NCI-H345 (cell line): ENCODE measurements at regions not wholly inside any gene's neighbourhood (a gene's known extent, or its start where the extent isn't known, plus 50 kb on each side); places are given as distances from the start of the nearest gene placed in this dataset.

Experiments
- DNase-seq: peaks from one replicate; lab custom pipeline; 2025; lab: John Stamatoyannopoulos, UW

DNA sequence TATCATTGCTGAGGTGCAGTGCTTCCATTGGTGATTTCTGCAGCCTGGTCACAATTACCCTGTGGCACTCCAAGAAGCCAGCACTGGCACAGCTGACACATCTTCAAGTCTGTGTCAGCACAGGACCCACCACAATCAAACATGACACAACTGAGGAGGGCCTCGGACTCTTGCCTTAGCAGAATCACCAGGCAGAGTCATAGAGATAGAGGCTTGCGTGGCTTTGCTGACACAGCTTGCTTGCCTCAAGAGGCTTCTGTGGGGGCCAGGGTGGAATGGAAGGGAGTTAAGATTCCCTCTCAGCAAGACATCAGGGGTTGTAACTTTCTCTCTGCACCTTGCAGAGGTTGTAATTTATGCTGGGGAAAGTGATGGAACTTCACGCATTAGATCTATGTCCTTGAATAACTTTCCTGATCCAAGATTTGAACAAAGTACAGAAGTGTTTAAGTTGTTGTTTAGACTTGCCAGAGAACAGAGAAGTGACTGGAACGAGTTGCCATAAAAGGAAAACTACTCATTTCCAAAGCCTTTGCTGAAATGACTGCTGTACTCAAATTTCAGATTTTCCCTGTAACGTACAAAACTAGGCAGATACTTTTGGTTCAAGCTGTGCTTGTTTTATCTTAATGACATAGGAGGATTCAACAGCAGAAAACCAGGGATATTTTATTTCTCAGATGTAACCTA is 170.7 kb downstream of the DIPK2A start:
- DNase-seq: no peak

DNA sequence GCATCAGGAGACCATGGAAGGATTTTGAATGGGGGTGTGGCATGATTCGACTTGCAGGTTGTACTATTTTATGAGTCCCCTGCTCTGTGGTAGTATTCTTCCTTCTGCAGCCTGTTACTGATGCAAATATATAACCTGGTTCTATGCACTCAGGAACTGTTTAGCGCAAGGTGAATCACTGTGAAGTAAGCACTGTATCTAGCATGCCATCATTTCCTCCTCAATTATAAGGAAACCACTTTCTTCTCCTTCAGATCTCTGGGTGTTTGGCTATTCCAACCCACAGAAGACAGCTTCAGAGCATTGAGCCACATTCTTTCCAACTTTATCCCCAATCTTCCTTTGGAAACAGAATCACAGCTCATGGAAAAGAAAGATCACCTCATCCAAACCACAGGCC is 176.7 kb downstream of the DIPK2A start:
- DNase-seq: no peak

- DNase-seq: no peak
Measured at GRCh38 chr3:144151983-144152382, 180.4 kb downstream of the DIPK2A start.

- no peak for DNase-seq
Measured at GRCh38 chr3:144160627-144161026, 189.0 kb downstream of the DIPK2A start.

GRCh38 chr3:144162042-144162441 is 190.4 kb downstream of the DIPK2A start:
- DNase-seq: peak; percentile 22

- no peak for DNase-seq
Measured at GRCh38 chr3:144164352-144164751, 192.7 kb downstream of the DIPK2A start.

DNA sequence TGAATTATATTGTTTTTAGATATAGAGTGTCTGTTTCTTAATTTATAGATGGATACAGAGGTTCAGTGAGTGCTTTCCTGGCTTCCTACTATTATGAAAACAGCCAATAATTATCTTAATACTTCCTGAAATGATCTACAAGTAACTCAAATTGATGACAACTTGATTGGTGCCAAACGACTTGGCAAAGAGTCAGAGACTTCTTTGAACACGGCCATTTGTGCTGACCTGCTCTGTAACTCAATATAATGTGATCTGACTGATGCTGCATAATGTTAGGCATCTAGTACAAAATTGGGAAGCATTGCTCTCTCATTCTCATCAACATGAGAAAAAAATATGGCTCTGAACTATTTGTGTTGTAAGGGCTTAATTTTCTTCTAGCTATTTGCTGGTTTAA is 193.9 kb downstream of the DIPK2A start:
- no peak for DNase-seq

DNA sequence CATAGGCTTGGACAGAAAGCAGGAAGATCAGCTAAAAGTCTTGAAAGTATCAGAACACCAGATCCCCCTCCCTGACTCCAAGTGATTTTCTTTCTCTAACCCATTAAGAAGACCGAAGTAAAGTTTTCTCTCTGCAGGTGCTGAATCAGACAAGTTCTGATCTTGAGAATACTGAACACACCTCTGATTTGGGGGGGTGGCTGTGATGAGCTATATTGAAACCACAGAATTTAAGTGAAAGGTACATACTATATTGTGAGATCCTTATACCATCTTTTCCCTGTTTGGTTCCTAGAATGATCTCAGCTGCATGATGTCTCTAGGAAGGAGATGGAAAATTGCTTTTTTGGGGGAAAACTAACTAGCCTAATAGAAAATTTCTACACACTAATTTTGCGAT is 196.0 kb downstream of the DIPK2A start:
- DNase-seq: no peak

DNA sequence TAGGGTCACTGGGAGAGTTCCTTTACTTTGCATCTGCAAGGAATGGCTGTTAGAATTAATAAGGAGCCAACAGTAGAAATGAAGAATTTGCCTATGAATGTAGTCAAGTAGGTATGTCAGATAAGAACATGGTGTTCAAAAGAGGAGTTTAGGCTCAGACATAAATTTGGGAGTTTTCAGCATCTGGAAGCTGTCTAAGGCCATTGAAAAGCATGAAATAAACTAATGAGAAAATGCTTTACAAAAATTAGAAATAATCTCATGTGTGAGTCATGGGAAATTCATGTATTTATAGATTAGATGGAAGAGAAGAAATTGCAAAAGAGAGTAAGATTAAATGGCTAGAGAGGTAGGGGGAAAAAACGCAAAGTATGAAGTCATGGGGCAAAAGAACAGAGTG is 201.9 kb downstream of the DIPK2A start:
- no peak for DNase-seq

DNA sequence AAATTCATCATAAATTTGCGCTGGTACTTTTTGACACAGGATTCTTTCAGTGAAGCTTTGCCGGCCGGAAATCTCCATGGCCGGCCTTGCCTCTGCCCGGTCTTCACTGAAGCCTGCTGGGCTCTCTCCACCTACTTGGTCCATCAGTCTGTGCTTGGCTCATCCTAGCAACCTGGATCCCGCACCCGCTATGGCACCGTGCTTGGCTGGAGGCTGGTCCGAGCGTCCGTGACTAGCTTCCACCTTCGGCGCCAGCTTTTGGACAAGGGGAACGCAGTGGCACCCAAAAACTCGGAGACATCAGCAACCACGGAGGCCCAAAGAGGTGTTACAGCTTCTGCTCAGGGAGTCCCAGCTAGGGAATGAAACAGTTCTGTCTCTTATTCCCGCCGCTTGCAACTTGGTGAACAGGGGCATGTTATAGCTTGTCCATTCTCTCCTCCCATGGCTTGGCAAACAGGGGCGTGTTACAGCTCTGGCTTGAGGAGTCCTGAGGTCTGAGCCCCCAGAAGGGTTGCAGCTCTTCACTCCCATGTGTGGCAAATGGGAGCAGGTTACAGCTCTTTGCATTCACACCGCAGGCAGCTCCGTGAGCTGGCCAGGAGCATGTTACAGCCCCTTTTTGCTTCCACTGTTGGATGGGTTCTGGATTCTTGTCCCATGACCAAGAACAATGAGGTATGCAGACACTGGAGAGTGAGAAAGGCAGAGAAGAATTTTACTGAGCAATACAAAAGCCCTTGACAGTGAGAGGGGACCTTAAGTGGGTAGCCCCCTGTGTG is 204.2 kb downstream of the DIPK2A start:
- DNase-seq: no peak

- DNase-seq: no peak
Measured at GRCh38 chr3:144177649-144178048, 206.0 kb downstream of the DIPK2A start.

DNA sequence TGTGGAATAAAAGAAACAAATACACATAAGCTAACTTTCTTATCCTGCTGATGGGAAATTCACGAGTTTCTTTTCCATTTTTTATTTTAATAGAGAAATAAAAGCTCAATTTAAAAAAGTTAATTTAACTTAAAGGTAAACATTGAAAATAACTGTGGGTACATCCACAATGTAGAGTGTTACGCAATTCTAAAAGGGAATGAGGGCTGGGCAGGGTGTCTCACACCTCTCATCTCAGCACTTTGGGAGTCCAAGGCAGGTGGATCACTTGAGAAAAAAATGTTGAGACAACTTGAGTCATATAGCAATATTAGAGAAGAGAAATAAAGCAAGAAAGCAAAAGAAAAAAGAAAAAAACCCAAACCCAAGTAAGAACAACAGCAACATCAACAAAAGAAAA is 207.0 kb downstream of the DIPK2A start:
- no peak for DNase-seq

- DNase-seq: no peak
Measured at GRCh38 chr3:144181062-144181461, 209.4 kb downstream of the DIPK2A start.

DNA sequence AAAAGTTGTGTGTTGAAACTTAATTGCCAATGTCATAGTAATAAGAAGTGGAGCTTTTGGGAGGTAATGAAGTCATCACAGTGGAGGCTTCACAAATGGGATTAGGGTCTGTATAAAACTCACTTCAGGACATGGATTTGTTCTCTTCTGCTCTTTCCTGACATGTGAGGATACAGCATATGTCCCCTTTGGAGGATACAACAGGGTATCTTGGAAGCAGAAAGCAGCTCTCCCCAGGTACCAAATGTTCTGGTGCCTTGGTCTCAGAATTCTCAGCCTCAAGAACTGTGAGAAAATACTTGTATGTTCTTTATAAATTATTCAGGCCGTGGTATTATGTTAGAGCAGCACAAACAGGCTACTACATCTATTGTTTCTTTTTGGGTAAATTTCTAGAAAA is 210.9 kb downstream of the DIPK2A start:
- DNase-seq: no peak

- no peak for DNase-seq
Measured at GRCh38 chr3:144185276-144185675, 213.7 kb downstream of the DIPK2A start.

DNA sequence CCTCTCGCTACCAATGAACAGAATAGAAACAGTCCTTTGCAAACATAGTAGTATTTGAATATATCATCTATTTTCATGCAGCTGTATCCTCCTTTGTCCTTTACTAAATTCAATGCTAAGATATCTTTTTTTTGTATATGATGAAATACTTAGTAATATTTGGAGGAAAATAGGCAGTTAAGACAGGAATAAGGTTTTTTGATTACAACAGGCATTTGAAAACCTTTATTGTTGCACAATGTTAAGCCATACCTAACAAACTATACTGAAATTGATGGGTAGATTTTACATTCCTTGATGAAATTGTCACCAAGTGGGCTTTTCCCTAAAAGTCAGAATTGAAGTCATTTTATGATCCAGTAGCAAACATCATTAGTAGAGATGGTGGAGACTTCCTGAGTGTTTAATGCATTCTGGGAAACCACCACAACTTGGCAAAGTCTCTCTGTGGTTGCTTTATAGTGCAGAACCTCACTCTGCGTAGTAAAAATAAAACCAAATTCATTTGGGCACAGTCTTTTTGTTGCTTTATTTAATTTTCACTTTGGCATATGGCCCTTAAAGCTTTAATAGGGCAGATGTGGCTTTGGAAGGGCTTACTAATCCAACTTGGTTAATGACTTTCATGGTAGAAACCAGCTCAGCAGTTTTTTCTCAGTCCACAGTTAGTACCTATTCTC is 216.0 kb downstream of the DIPK2A start:
- DNase-seq: no peak

- DNase-seq: no peak
Measured at GRCh38 chr3:144189044-144189443, 217.4 kb downstream of the DIPK2A start.

DNA sequence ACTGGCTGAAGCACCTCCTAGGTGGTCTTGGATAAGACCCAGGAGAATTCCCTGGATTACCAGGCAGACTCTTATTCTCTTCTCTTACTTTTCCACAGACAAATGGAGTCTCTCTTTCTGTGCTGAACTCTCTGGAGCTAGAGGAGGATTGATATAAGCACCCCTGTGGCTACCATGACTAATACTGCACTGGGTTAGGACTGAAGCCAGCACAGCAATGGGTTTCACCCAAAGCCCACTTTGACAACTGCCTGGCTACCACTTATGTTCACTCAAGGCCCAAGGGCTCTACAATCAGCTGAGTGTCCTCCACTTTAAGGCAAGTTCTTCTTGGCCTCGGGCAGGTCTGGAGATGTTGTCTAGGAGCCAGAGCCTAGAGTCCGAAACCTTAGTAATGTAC is 225.5 kb downstream of the DIPK2A start:
- no peak for DNase-seq

DNA sequence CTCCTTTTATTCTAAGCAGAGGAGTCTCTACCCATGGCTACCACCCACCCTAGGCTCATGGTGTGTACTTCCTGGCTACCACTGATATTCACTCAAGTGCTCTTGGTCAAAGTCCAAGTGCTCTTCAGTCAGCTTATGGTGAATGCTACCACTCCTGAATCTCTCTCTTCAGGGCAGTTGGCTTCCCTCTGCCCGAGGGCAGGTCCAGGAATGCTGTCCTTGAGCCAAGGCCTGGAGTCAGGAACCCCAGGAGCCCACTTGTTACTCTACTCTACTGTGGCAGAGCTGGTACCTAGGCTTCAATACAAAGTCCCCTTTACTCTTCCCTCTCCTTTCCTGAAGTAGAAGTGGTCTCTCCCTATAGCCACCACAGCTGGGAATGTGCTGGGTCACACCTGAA is 226.0 kb downstream of the DIPK2A start:
- no peak for DNase-seq

DNA sequence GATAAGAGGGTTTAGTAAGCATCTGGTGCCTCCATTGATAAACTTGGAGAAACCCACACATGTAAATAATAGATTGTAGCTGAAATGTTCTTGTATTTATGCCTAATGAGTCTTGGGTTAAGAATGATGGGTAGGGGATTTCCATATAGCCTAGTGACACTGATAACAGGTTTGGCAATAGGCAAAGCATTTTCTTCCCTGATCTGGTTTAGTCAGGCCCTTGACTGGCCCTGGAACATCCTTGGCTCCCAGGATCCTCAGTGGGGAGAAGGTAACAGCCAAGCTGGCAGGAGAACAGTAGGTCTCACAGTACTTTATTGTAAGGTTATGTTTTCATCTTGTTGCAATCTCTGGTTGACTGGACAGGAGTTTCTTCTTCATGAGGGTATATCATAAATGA is 228.4 kb downstream of the DIPK2A start:
- no peak for DNase-seq

- DNase-seq: no peak
Measured at GRCh38 chr3:144200466-144200865, 228.8 kb downstream of the DIPK2A start.

DNA sequence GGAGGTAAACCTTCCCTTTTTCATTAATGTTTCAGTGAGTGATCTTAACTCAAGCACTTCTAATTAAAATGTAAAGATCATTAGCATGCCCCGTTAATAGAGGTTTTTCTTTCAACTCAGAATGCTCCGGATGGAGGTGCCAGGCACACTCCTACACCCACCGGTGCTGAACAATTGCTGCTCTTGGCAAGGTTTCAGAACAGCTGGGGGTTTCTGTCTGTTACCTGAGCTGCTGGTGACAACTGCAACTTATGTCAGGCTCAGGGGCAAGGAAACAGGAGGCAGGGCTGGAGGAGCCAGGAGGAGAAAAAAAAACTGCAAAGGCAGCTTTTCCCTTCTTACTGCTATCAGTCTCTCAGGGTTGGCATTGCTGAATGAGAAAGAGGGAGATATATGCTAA is 250.1 kb downstream of the DIPK2A start:
- peak; percentile 74 for DNase-seq

DNA sequence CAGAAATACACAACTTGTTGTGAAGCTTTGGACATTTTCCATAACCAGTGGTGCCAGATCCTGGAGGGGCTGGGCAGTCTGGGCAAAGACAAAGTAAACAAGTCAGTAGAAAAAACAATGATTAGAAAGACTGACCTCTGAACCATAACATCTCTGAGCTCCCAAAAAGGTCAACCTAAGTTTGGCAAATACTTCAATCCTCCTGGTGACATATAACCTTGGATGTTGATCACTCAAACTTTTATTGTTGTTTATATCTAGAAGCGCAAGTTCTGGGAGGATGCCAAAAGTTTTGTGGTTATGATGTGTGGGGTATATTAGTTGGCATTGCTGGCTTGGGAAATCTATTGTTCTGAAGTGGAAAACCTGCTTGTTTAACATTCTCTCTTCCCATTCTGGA is 257.7 kb downstream of the DIPK2A start:
- no peak for DNase-seq
